ENCODE measurements at regions not wholly inside any gene's neighbourhood (a gene's known extent, or its start where the extent isn't known, plus 50 kb on each side); places are given as distances from the start of the nearest gene placed in this dataset.

GRCh38 chr7:46654546-46655443 lies 733.7 kb upstream of the IGFBP3 start:
- DNase-seq: no peak

GRCh38 chr7:46653848-46654247 lies 732.8 kb upstream of the IGFBP3 start:
- no peak for DNase-seq

- no peak for DNase-seq
Measured at GRCh38 chr7:46652317-46652716, 731.2 kb upstream of the IGFBP3 start.

DNA sequence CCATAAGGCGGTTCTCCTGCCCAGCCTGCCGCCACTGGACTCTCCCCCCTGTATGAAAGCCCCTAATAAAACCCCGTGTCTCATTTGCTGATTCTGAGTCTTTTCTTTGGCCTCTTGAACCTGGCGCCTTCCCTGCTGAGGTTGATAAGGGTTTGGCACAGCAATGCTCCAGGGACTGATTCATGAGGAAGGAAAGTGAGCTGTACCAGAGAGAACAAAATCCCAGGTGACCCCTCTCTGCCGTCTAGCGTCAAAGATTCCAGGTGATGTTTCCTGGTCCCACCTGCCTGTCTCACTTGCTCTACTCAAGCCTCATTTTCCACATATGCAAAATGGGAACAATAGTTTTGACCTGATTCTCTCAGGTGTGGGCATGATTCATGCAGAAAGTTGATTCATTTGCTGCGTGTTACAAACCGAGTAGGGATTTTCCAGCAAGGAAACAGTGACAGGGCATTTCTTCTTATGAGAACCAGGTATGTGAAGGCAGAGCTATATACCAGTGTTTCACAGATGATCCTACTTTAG lies 730.6 kb upstream of the IGFBP3 start:
- DNase-seq: no peak

- DNase-seq: no peak
Measured at GRCh38 chr7:46651070-46651469, 730.0 kb upstream of the IGFBP3 start.

DNA sequence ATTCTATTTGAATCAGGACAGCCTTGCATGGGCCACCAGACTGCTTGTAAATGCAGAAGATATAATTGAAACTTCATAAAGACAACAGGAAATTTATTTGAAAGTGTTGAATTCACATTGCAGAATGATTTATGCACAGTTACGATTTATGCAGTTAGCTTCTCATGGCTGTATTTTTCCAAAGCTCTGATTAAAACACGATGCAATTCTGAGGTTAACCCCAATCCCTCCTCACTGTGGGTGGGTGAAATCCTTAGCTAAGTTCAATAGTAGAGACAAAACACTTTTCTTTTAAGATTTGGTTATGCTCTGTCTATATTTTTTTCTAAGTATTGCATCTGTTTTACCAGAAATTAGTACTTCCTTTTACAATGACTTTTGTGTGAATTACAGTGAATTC lies 728.8 kb upstream of the IGFBP3 start:
- no peak for DNase-seq

DNA sequence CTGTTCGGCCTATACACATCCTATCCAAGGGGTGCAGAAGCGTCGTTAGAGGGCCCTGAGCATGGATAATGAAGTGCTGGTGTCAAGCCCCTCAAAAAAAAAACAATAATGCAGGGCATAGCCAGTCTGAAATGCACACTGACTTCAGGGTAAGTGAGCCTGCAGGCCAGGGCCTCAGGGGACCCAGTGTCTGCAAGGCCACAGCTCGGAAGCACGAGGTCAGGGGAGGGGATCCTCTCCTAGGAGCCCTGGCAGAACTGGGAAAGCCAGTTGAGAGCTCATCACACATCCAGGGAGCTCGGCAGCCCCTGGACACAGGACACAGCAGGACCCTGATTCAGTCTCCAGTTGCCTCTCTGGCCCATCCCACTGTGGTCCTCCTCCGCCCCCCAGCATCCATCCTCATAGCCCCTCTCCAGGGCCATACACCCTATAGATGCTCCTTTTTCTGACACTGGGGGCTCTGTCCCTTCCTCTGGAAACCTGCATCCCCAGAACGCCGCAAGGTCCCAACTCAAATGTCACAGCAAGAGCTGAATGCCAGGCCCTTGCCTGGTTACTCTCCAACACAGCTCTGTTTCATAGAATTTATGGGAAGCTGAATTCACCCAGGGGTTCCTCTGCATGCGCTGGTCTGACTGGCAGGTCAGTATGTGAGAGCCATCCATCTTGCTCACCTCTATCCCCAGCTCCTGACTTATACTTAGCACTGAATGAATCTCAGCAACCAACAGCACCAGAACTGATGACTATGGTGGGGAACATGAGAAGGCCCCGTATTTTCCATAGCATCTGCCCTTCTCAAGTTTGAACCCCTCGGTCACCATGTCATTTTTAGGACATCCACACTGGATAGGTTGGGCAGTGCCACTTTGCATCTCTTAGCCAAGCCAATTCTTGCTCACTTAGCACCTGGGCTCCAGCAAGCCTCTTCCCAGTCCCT lies 717.0 kb upstream of the IGFBP3 start:
- no peak for DNase-seq

- DNase-seq: no peak
Measured at GRCh38 chr7:46636022-46636421, 715.0 kb upstream of the IGFBP3 start.

GRCh38 chr7:46633630-46634240 lies 712.7 kb upstream of the IGFBP3 start:
- DNase-seq: no peak

GRCh38 chr7:46633200-46633599 lies 712.1 kb upstream of the IGFBP3 start:
- DNase-seq: no peak

- DNase-seq: no peak
Measured at GRCh38 chr7:46630031-46630430, 709.0 kb upstream of the IGFBP3 start.

DNA sequence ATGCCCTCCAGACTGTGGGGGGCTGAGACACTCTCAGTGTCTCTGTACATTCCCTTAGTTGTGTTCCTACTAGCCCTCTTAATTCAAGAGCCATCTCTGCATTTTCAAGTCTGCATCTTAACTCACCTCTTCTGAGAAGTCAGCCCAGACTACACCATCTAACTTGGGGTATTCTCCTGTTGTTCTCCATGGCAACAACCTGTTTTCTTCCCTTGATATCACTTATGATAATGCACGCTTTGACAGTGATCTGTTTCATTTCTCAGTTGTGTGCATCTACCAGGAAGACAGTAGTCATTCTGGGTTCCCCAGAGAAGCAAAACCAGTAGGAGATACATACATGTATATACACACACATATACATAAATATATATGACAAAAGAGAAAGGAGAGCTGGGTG lies 707.3 kb upstream of the IGFBP3 start:
- DNase-seq: no peak

GRCh38 chr7:46626691-46627310 lies 705.7 kb upstream of the IGFBP3 start:
- no peak for DNase-seq

DNA sequence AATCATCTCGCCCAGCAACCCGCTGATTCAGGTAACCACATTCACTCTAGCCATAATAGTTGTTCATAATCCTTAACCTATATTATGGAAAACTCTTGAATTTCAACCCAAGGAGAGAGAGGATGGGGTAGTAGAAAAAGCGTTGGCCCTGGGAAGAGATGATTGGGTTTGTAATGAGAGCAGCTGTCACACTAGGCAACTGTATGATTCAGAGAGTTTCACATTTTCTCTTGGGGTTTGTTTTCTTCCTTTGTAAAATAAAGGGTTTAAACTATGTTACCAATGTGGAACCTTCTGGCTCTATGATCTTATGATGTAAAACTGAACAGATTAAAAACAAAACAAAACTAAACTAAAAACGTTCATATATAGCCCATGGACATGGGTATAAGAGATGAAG lies 705.2 kb upstream of the IGFBP3 start:
- no peak for DNase-seq

DNA sequence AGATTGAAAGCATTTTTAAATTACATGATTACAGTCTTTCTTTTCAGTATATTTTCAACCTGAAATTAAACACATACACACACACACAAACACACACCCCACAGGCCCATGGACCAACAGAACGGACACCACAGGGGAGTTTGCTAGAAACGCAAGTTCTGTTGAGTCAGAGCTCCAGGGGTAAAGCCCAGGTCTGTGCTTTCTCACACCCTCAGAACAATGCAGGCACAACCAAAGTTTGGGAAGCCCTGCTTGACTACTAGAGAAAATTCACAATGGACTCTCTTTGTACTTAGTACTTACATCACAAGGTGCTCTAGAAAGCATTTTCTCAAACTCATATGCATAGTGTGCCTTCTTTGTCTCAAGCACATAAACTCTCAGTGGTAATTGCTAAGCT lies 704.0 kb upstream of the IGFBP3 start:
- DNase-seq: no peak

DNA sequence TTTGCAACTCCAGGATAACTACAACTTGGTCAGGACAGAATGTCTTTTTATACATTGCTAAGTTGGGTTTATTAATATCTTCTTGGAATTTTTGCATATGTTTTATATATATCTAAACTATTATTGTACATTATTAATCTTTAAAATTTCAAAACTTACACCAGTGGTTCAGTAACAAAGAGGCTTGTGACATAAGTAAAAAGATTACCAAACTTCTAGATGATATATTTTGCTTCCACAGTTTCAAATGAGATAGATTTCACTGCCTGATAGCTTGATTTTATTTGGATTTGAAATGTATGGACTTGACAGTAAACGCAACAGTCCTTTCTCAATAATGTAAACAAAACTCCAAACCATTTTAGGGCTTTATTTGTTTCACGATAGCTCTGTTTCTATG lies 701.2 kb upstream of the IGFBP3 start:
- no peak for DNase-seq

DNA sequence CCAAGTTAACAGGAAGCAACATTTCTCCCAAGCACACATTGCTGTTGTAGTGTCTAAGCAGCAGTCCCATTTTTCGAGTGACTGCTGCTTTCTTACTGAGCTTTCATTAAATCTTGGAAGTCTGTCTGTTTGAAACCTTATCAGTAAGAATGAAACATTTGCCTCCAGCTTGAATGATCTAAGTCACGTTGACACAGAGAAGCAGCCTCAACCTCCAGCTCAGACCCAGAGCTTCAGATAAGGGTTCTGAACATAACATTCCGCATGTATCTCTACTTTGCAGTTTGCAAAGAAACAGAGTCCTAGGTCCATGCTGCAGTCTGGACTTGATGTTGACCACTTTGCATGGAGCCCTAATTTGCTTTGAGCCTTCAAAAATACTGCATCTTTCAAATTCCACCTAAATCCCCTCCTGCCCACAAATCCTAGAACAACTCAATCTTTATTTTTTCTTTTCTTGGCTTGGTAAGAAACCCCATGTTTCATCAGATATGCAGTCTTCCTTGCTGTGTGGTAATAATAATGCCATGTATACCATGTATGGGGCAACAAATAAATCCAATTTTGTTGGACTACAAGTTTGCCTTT lies 698.7 kb upstream of the IGFBP3 start:
- DNase-seq: no peak

DNA sequence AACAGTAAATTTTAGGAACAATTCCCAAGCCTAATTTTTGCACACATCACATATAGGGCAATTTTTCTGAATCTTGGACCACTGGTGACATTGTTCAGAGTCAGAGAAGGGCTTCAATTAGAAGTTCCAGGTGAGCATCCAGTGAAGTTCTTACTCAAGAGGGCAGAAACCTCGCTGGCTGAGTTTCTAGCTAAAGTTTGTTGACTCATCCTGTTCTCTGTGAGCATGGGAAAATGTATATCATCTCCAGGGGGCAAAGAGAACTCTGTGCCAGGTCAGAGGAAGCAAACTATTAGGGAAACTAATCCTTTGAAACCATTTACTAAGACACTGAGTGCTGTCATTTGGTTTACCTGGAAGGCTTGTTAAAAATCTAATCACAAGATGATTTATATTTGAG lies 695.6 kb upstream of the IGFBP3 start:
- no peak for DNase-seq

DNA sequence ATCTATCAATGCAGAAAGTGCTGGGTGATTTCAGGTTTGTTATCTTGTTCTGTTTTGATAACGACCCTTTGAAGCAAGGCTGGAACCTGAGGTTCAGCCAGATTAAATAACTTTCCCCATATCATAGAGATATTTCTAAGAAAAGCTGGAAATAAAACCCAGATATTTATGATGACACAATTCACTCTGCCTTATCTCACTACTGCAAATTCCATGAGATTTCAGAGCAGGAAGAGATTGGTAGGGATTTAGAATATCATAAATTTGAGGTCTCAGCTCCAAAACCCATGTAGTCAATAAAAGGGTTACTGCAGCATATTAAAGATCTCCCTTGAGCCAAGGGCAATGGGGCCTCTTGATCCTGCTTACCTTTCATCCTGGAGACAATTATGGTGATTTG lies 692.5 kb upstream of the IGFBP3 start:
- DNase-seq: no peak

- no peak for DNase-seq
Measured at GRCh38 chr7:46613116-46613515, 692.0 kb upstream of the IGFBP3 start.

DNA sequence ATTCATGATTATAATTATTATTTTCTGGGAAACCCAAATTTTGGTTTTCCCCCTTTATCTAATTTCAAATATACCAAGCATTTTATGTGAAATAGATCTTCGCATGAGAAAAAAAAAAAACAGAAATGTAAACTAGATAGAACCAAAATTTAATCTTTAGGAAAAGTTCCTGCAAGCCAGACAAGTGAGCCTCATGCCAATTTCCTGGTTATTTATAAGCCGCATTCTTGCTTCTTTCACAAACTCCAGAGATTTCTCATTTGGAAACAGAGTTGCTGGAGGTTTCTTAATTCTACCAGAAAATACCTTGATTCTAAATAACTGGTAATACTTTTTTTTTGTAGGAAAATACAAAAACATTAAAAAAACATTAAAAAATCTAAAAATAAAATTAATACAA lies 690.4 kb upstream of the IGFBP3 start:
- no peak for DNase-seq

DNA sequence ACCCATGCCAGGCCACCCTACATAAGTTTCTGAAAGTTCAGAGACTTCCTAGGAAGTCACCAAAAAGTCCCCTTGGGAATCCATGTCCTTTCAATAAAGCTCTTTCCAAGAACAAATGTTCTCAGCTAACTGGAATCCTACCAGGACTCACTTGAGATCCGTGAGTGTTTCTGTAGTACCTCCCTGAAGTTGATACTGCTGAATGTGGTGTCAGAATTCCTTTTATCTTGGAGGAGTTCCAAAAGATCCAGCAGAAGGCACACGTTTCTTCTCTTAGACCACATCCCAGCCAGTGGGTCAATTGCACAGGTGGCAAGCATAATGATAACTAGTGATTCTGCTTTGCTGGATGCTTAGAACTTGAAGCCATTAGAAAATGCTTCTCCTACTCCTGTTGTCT lies 689.7 kb upstream of the IGFBP3 start:
- DNase-seq: no peak

Data from NCI-H1694 treated with DMSO at 0.1 percent for 48 hours (cell line).